ENCODE measurements at regions not wholly inside any gene's neighbourhood (a gene's known extent, or its start where the extent isn't known, plus 50 kb on each side); places are given as distances from the start of the nearest gene placed in this dataset.
A peak's percentile ranks its signal among the peaks of the same experiment; 100 is the strongest.

DNA sequence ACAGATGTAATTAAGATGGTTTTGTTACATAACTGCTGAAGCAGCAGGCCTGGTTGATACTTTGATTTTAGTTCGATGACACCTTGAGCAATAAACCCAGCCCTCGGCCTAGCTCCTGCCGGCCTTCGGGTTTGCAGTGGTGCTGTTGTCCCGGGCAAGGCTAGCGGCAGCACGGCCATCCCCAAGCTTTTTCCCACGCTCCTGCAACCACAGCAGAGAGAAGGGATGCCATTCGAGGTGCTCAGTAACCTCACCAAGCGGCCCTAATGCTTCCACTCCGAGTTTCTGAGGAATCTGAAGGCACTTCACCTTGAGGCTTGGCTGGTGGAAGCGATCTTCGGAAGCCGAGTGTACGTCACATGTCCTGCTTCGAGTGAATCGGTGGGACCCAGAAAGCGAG, 182.1 kb downstream of the NAF1 start:
- Histone ChIP-seq H3K27ac (ENCODE audit: low read depth, low read length) (no peak overlapping the region), H3K4me3 (ENCODE audit: low read length) (no peak overlapping the region), H3K9ac (ENCODE audit: extremely low read depth, low read length, poor library complexity, severe bottlenecking) (no peak overlapping the region), H3K4me1 (ENCODE audit: control insufficient read depth, insufficient read depth, low read length) (peaks cover 7% of the 10 kb centered on the region), H3K36me3 (ENCODE audit: control insufficient read depth, insufficient read depth, low read length) (no peaks in the 10 kb centered on the region), H3K9me3 (ENCODE audit: control insufficient read depth, low read length) (peaks cover 8% of the 10 kb centered on the region), H3K27me3 (ENCODE audit: control insufficient read depth, insufficient read depth, low read length, poor library complexity, severe bottlenecking) (no peaks in the 10 kb centered on the region)
- Mint-ChIP-seq H3K9me3 (peaks cover 9% of the 10 kb centered on the region), H3K36me3 (ENCODE audit: low read depth) (peaks cover 5% of the 10 kb centered on the region), H3K27ac (no peak overlapping the region), H3K27me3 (ENCODE audit: insufficient read depth) (no peaks in the 10 kb centered on the region), H3K4me1 (peaks cover 17% of the 10 kb centered on the region), H3K4me3 (no peak overlapping the region)
- DNase-seq = no peak
- TF ChIP-seq, protein P1, sequence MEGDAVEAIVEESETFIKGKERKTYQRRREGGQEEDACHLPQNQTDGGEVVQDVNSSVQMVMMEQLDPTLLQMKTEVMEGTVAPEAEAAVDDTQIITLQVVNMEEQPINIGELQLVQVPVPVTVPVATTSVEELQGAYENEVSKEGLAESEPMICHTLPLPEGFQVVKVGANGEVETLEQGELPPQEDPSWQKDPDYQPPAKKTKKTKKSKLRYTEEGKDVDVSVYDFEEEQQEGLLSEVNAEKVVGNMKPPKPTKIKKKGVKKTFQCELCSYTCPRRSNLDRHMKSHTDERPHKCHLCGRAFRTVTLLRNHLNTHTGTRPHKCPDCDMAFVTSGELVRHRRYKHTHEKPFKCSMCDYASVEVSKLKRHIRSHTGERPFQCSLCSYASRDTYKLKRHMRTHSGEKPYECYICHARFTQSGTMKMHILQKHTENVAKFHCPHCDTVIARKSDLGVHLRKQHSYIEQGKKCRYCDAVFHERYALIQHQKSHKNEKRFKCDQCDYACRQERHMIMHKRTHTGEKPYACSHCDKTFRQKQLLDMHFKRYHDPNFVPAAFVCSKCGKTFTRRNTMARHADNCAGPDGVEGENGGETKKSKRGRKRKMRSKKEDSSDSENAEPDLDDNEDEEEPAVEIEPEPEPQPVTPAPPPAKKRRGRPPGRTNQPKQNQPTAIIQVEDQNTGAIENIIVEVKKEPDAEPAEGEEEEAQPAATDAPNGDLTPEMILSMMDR (conservative IDR thresholded peaks at IDR 0.05) = no peak
- WGBS, 2 experiments (ENCODE audit: insufficient coverage in 1 of 2, insufficient read length in 1 of 2) = 90 to 98% methylated on average over 8 to 18 of the region's 18 CpGs

DNA sequence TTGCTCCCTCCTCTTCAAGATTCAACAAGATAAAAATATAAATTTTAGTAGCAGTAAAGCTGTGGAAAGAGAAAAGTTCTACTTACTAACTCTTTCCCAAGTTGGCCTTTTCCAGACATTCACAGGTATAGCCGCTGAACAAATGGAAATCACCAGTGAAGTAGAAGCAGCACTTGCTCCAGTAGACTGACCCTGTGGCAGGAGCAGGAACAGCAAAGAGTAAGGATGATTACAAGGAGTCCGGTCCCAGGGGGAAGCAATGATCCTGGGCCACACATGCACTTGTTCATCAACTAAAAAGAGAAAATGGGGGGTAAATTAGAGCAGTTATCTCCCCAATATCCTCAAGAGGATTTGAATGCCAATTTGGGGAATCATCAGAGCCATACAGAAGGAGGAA, 184.9 kb downstream of the NAF1 start:
- Mint-ChIP-seq H3K27me3 (ENCODE audit: insufficient read depth) (no peaks in the 10 kb centered on the region), H3K9me3 (peaks cover 9% of the 10 kb centered on the region), H3K4me1 (peaks cover 15% of the 10 kb centered on the region), H3K36me3 (ENCODE audit: low read depth) (peaks cover 5% of the 10 kb centered on the region), H3K27ac (no peak overlapping the region), H3K4me3 (no peak overlapping the region)
- Histone ChIP-seq H3K4me1 (ENCODE audit: control insufficient read depth, insufficient read depth, low read length) (peaks cover 7% of the 10 kb centered on the region), H3K9ac (ENCODE audit: extremely low read depth, low read length, poor library complexity, severe bottlenecking) (no peak overlapping the region), H3K4me3 (ENCODE audit: low read length) (no peak overlapping the region), H3K9me3 (ENCODE audit: control insufficient read depth, low read length) (peaks cover 8% of the 10 kb centered on the region), H3K36me3 (ENCODE audit: control insufficient read depth, insufficient read depth, low read length) (no peaks in the 10 kb centered on the region), H3K27ac (ENCODE audit: low read depth, low read length) (no peak overlapping the region), H3K27me3 (ENCODE audit: control insufficient read depth, insufficient read depth, low read length, poor library complexity, severe bottlenecking) (no peaks in the 10 kb centered on the region)
- no peak for DNase-seq
- TF ChIP-seq, protein P1 (conservative IDR thresholded peaks at IDR 0.05) = peak; percentile 16
- 67 to 96% methylated on average over 1 to 2 of the region's 2 CpGs for WGBS, 2 experiments (ENCODE audit: insufficient coverage in 1 of 2, insufficient read length in 1 of 2)

DNA sequence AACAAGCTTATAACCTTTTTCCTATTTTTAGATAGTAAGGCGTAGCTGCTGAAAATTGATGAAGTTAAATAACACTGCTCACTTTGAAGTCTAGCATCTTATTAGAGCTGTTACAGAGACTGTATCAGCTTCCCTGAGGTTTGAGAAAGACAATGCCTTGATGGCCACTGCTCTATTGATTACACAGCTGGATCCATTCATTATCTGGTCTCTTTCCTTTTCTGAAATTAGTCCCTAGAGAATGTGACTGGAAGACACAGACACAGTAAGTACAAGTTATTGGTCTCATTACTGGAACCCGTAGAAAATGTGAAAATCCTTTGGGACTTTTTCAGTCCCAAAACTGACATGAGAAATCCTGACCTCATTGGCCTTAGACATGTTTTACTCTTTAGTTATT, 188.3 kb downstream of the NAF1 start:
- Mint-ChIP-seq H3K4me3 (no peak overlapping the region), H3K4me1 (peaks cover 4% of the 10 kb centered on the region), H3K27me3 (ENCODE audit: insufficient read depth) (no peaks in the 10 kb centered on the region), H3K36me3 (ENCODE audit: low read depth) (peaks cover 5% of the 10 kb centered on the region), H3K27ac (no peak overlapping the region), H3K9me3 (peaks cover 5% of the 10 kb centered on the region)
- no peaks in the 10 kb centered on the region for H3K36me3 ChIP-seq (ENCODE audit: control insufficient read depth, insufficient read depth, low read length)
- H3K27me3 ChIP-seq (ENCODE audit: control insufficient read depth, insufficient read depth, low read length, poor library complexity, severe bottlenecking) = no peaks in the 10 kb centered on the region
- no peak for DNase-seq
- TF ChIP-seq, protein P1 (conservative IDR thresholded peaks at IDR 0.05) = no peak
- peaks cover 8% of the 10 kb centered on the region for H3K9me3 ChIP-seq (ENCODE audit: control insufficient read depth, low read length)
- H3K4me1 ChIP-seq (ENCODE audit: control insufficient read depth, insufficient read depth, low read length) = peaks cover 4% of the 10 kb centered on the region
- H3K9ac ChIP-seq (ENCODE audit: extremely low read depth, low read length, poor library complexity, severe bottlenecking) = no peak overlapping the region
- 83 to 94% methylated on average over 2 of the region's 2 CpGs for WGBS, 2 experiments (ENCODE audit: insufficient coverage in 1 of 2, insufficient read length in 1 of 2)
- H3K27ac ChIP-seq (ENCODE audit: low read depth, low read length) = no peak overlapping the region
- H3K4me3 ChIP-seq (ENCODE audit: low read length) = no peak overlapping the region

Measured in endodermal cell (in vitro differentiated cells).